ENCODE measurements at regions not wholly inside any gene's neighbourhood (a gene's known extent, or its start where the extent isn't known, plus 50 kb on each side); places are given as distances from the start of the nearest gene placed in this dataset.
"Not testable (repeated sequence)": the region's sequence is repeated elsewhere in the genome, so short reads cannot be mapped to it uniquely, and the experiment has no call there.

GRCh38 chr3:156050918-156051317, 69.5 kb upstream of the KCNAB1 start:
- DNase-seq: no peak

- DNase-seq: no peak
Observed at GRCh38 chr3:156051651-156052050, 68.7 kb upstream of the KCNAB1 start.

- no peak for DNase-seq
Observed at GRCh38 chr3:156052115-156052514, 68.3 kb upstream of the KCNAB1 start.

GRCh38 chr3:156059950-156060501, 60.4 kb upstream of the KCNAB1 start:
- no peak for DNase-seq

- DNase-seq: not testable (repeated sequence)
Observed at GRCh38 chr3:156068151-156068550, 52.2 kb upstream of the KCNAB1 start.

- DNase-seq: no peak
Observed at GRCh38 chr3:156070028-156070427, 50.4 kb upstream of the KCNAB1 start.
